ENCODE measurements at regions not wholly inside any gene's neighbourhood (a gene's known extent, or its start where the extent isn't known, plus 50 kb on each side); places are given as distances from the start of the nearest gene placed in this dataset.

DNA sequence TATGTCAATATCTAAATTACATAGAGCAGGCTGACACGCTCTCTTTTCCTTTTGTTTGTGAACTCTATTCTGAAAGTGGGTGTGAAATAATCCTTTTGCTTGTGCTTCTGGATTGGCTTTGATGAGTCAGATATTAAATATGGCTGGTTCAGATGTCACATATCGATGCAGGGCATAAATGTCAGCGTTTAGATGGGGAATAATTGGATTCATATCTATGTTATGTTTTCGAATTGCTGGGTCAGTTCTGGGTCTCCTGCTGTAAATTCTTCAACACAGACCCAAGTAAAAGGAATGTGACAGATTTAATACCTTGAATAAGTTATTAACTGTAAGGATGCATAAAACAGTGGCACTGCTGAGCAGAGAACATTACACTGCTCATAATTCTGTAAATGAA, 118.7 kb upstream of the SNX2 start:
- TF ChIP-seq SMC3 (conservative IDR thresholded peaks at IDR 0.05; ENCODE audit: poor library complexity) (no peak), REST (IDR thresholded peaks at IDR 0.05; ENCODE audit: borderline replicate concordance) (no peak), EZH2 (IDR thresholded peaks at IDR 0.05; ENCODE audit: borderline replicate concordance, insufficient read depth, low read length, poor library complexity, severe bottlenecking) (no peak)
- no peaks in the 10 kb centered on the region for H3F3A ChIP-seq (ENCODE audit: insufficient read depth, low read length, poor library complexity, severe bottlenecking)
- no peaks in the 10 kb centered on the region for H3K27me3 ChIP-seq (ENCODE audit: insufficient read depth, low read depth, low read length)
- no peak overlapping the region for H3K4me2 ChIP-seq (ENCODE audit: low read length)
- H3K9me3 ChIP-seq (ENCODE audit: low read length): no peaks in the 10 kb centered on the region
- no peaks in the 10 kb centered on the region for H3K9me2 ChIP-seq (ENCODE audit: insufficient read depth, low read length)
- no peak overlapping the region for H3K9ac ChIP-seq (ENCODE audit: low read length)
- no peak overlapping the region for H3K4me3 ChIP-seq (ENCODE audit: low read length)
- no peaks in the 10 kb centered on the region for H3K36me3 ChIP-seq (ENCODE audit: insufficient read depth, low read length)
- no peaks in the 10 kb centered on the region for H4K20me1 ChIP-seq (ENCODE audit: insufficient read depth)
- H3K79me2 ChIP-seq (replicated peaks; ENCODE audit: insufficient read depth, low read length): no peaks in the 10 kb centered on the region
- no peak overlapping the region for H2AFZ ChIP-seq (ENCODE audit: low read depth, low read length)
- H3K27ac ChIP-seq (ENCODE audit: low read length): no peak overlapping the region

- no peaks in the 10 kb centered on the region for H3K9me2 ChIP-seq (ENCODE audit: insufficient read depth, low read length)
- H3K27ac ChIP-seq (ENCODE audit: low read length): no peak overlapping the region
- H3K79me2 ChIP-seq (replicated peaks; ENCODE audit: insufficient read depth, low read length): no peaks in the 10 kb centered on the region
- H2AFZ ChIP-seq (ENCODE audit: low read depth, low read length): no peak overlapping the region
- H3K36me3 ChIP-seq (ENCODE audit: insufficient read depth, low read length): no peaks in the 10 kb centered on the region
- H3F3A ChIP-seq (ENCODE audit: insufficient read depth, low read length, poor library complexity, severe bottlenecking): no peaks in the 10 kb centered on the region
- no peaks in the 10 kb centered on the region for H3K9me3 ChIP-seq (ENCODE audit: low read length)
- no peak overlapping the region for H3K9ac ChIP-seq (ENCODE audit: low read length)
- H3K27me3 ChIP-seq (ENCODE audit: insufficient read depth, low read depth, low read length): no peaks in the 10 kb centered on the region
- TF ChIP-seq MXI1 (conservative IDR thresholded peaks at IDR 0.05; ENCODE audit: poor library complexity, severe bottlenecking) (no peak), TAF1 (IDR thresholded peaks at IDR 0.05; ENCODE audit: low read depth) (no peak), POLR2AphosphoS5 (IDR thresholded peaks at IDR 0.05) (no peak), EP300 (conservative IDR thresholded peaks at IDR 0.05; ENCODE audit: poor library complexity, severe bottlenecking) (no peak), SMC3 (conservative IDR thresholded peaks at IDR 0.05; ENCODE audit: poor library complexity) (no peak), EZH2 (IDR thresholded peaks at IDR 0.05; ENCODE audit: borderline replicate concordance, insufficient read depth, low read length, poor library complexity, severe bottlenecking) (no peak), REST (IDR thresholded peaks at IDR 0.05; ENCODE audit: borderline replicate concordance) (no peak), RAD21 (conservative IDR thresholded peaks at IDR 0.05) (no peak)
- TF ChIP-seq, protein P1, sequence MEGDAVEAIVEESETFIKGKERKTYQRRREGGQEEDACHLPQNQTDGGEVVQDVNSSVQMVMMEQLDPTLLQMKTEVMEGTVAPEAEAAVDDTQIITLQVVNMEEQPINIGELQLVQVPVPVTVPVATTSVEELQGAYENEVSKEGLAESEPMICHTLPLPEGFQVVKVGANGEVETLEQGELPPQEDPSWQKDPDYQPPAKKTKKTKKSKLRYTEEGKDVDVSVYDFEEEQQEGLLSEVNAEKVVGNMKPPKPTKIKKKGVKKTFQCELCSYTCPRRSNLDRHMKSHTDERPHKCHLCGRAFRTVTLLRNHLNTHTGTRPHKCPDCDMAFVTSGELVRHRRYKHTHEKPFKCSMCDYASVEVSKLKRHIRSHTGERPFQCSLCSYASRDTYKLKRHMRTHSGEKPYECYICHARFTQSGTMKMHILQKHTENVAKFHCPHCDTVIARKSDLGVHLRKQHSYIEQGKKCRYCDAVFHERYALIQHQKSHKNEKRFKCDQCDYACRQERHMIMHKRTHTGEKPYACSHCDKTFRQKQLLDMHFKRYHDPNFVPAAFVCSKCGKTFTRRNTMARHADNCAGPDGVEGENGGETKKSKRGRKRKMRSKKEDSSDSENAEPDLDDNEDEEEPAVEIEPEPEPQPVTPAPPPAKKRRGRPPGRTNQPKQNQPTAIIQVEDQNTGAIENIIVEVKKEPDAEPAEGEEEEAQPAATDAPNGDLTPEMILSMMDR (IDR thresholded peaks at IDR 0.05; ENCODE audit: poor library complexity, severe bottlenecking): no peak
- H4K20me1 ChIP-seq (ENCODE audit: insufficient read depth): no peaks in the 10 kb centered on the region
- H3K4me3 ChIP-seq (ENCODE audit: low read length): no peak overlapping the region
- H3K4me2 ChIP-seq (ENCODE audit: low read length): no peak overlapping the region
Observed at GRCh38 chr5:122656577-122656976, 118.3 kb upstream of the SNX2 start.

All from neural cell (in vitro differentiated cells).